Gastrocnemius medialis (tissue), 4 donors: ENCODE measurements at regions not wholly inside any gene's neighbourhood (a gene's known extent, or its start where the extent isn't known, plus 50 kb on each side); places are given as distances from the start of the nearest gene placed in this dataset.

ENCODE experiments used
- ATAC-seq, 2 donors: fragments of 150-250 bp; one replicate each; pipeline ENCODE4 v1.9.1; 2016
- DNase-seq, 2 donors: peaks; one replicate each; pipeline ENCODE4 v3.0.0-alpha.2; 2019
- H3K27ac ChIP-seq, 4 donors: fragments of 200-600 bp; sonication (generic); 1 replicate in 1 of 4; 2 replicates in 3 of 4; pipeline ENCODE4 v1.5.1; 2016 to 2018; ENCODE audit warnings: mild to moderate bottlenecking in 2 of 4, moderate library complexity in 1 of 4
- H3K27me3 ChIP-seq, 3 donors: fragments of 200-600 bp; sonication (generic) in 2 of 3; 1 replicate in 1 of 3; 2 replicates in 2 of 3; pipeline versions ENCODE4 v1.5.1 to v1.6.0; 2016 to 2019; ENCODE audit warnings: mild to moderate bottlenecking in 1 of 3, moderate library complexity in 1 of 3
- H3K36me3 ChIP-seq, 2 donors: fragments of 200-600 bp; sonication (generic) in 1 of 2; one replicate each; pipeline ENCODE4 v1.5.1; 2017 to 2018
- H3K4me1 ChIP-seq, 2 donors: fragments of 200-600 bp; sonication (generic) in 1 of 2; one replicate each; pipeline ENCODE4 v1.5.1; 2016 to 2017; ENCODE audit warnings: mild to moderate bottlenecking in 2 of 2
- H3K4me3 ChIP-seq, 4 donors: fragments of 200-600 bp; sonication (generic) in 3 of 4; 1 replicate in 1 of 4; 2 replicates in 3 of 4; pipeline ENCODE4 v1.5.1; 2016 to 2019; ENCODE audit warnings: mild to moderate bottlenecking in 2 of 4
- H3K9me3 ChIP-seq, 3 donors: fragments of 200-600 bp; sonication (generic) in 2 of 3; 1 replicate in 1 of 3; 2 replicates in 2 of 3; pipeline ENCODE4 v1.5.1; 2016 to 2019
- POLR2A ChIP-seq, 2 donors: fragments of 450-650 bp; IDR thresholded peaks; one replicate each; pipeline ENCODE4 v1.6.1; 2017; ENCODE audit warnings: antibody characterized with exemption in 2 of 2, mild to moderate bottlenecking in 2 of 2, moderate library complexity in 2 of 2
- in situ Hi-C, 4 donors: fragments of 200-750 bp; cut with MboI; loops; one replicate each; pipeline versions ENCODE4 v1.15.0 to v1.8.0; 2017; ENCODE audit warnings: low sequenced_read_pairs in 4 of 4
- intact Hi-C: fragments of 100-400 bp; cut with DNase I; formaldehyde crosslinking; loops from one replicate; pipeline ENCODE4 v1.15.1; 2023; ENCODE audit warnings: low total_unique reads
- TF ChIP-seq, protein P1 (sequence below), 5 experiments: fragments of 450-650 bp in 3 of 5; fragments of 200-600 bp in 2 of 5; sonication (generic) in 2 of 5; IDR thresholded peaks in 4 of 5; conservative IDR thresholded peaks in 1 of 5; 1 replicate in 4 of 5; 2 replicates in 1 of 5; pipeline ENCODE4 v1.5.1; 2016 to 2019; ENCODE audit warnings: antibody characterized with exemption in 5 of 5, mild to moderate bottlenecking in 3 of 5, moderate library complexity in 3 of 5

DNA sequence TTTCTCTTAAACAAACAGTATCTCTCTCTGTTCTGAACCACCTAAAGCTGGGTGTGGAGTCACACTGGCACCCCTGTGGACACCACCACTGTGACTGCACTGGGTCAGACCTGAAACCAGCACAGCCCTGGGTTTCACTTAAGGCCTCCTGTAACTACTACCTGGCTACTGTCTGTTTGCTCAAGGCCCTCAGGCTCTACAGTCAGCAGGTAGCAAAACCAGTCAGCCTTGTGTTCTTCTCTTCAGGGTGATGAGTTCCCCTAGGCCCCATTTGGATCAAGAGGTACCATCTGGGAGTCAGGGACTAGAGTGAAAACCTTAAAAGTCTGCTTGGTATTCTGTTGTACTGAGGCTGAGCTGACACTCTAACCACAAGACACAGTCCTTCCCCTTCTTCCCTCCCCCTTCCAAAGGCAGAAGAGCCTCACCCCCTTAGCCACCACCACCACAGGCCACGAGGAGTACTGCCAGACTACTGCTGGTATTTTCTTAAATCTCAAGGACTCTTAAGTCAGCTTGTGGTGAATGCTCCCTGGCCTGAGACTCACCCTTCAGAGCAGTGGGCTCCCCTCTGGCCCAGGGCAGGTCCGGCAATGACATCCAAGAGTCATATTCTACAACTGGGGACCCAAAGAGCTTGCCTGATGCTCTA lies 153.2 kb upstream of the MON1B start:
- ATAC-seq (no peak), DNase-seq (no peak)
- no peaks in the 10 kb centered on the region for H3K27me3 ChIP-seq
- in situ Hi-C loops = no loop called here
- H3K27ac ChIP-seq = no peak overlapping the region
- no peaks in the 10 kb centered on the region for H3K36me3 ChIP-seq
- TF ChIP-seq, protein P1, sequence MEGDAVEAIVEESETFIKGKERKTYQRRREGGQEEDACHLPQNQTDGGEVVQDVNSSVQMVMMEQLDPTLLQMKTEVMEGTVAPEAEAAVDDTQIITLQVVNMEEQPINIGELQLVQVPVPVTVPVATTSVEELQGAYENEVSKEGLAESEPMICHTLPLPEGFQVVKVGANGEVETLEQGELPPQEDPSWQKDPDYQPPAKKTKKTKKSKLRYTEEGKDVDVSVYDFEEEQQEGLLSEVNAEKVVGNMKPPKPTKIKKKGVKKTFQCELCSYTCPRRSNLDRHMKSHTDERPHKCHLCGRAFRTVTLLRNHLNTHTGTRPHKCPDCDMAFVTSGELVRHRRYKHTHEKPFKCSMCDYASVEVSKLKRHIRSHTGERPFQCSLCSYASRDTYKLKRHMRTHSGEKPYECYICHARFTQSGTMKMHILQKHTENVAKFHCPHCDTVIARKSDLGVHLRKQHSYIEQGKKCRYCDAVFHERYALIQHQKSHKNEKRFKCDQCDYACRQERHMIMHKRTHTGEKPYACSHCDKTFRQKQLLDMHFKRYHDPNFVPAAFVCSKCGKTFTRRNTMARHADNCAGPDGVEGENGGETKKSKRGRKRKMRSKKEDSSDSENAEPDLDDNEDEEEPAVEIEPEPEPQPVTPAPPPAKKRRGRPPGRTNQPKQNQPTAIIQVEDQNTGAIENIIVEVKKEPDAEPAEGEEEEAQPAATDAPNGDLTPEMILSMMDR (IDR thresholded peaks at IDR 0.05 in 4 of 5, conservative IDR thresholded peaks at IDR 0.05 in 1 of 5) = no peak
- TF ChIP-seq POLR2A (IDR thresholded peaks at IDR 0.05) = no peak
- no peaks in the 10 kb centered on the region for H3K9me3 ChIP-seq
- H3K4me1 ChIP-seq = no peaks in the 10 kb centered on the region
- H3K4me3 ChIP-seq = no peak overlapping the region
- intact Hi-C loops = no loop called here

- no peaks in the 10 kb centered on the region for H3K9me3 ChIP-seq
- no peak for DNase-seq
- no peaks in the 10 kb centered on the region for H3K36me3 ChIP-seq
- no peaks in the 10 kb centered on the region for H3K27me3 ChIP-seq
- no peak for ATAC-seq
- intact Hi-C loops = no loop called here
- no peaks in the 10 kb centered on the region for H3K4me1 ChIP-seq
- H3K27ac ChIP-seq = no peak overlapping the region
- in situ Hi-C loops = no loop called here
- TF ChIP-seq, protein P1 (IDR thresholded peaks at IDR 0.05 in 4 of 5, conservative IDR thresholded peaks at IDR 0.05 in 1 of 5) = no peak
- no peak for TF ChIP-seq POLR2A (IDR thresholded peaks at IDR 0.05)
- H3K4me3 ChIP-seq = no peak overlapping the region
Observed at GRCh38 chr16:77041468-77041867, 149.5 kb upstream of the MON1B start.

DNA sequence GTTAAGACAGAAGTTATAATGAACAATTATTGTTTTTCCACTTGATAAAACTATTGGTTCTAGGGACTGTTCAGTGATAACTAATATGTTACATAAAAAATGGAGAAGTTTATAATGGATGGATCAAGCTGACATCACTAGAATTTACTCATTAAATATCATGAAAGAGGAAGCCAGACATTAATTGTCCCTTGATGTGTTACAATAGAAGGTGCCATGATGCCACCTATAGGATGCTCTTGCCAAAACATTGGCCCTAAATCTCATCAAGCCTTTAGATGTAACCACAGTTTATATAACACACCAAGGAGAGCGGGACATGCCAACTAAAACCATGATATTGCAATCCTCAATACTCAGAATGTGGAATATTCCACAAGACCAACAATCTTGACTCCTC lies 147.9 kb upstream of the MON1B start:
- Histone ChIP-seq H3K4me1 (no peaks in the 10 kb centered on the region), H3K4me3 (no peak overlapping the region), H3K27ac (no peak overlapping the region), H3K36me3 (no peaks in the 10 kb centered on the region), H3K27me3 (no peaks in the 10 kb centered on the region), H3K9me3 (no peaks in the 10 kb centered on the region)
- no peak for TF ChIP-seq POLR2A (IDR thresholded peaks at IDR 0.05)
- TF ChIP-seq, protein P1 (IDR thresholded peaks at IDR 0.05 in 4 of 5, conservative IDR thresholded peaks at IDR 0.05 in 1 of 5) = no peak
- ATAC-seq = no peak
- intact Hi-C loops = no loop called here
- DNase-seq = no peak
- in situ Hi-C loops = no loop called here

DNA sequence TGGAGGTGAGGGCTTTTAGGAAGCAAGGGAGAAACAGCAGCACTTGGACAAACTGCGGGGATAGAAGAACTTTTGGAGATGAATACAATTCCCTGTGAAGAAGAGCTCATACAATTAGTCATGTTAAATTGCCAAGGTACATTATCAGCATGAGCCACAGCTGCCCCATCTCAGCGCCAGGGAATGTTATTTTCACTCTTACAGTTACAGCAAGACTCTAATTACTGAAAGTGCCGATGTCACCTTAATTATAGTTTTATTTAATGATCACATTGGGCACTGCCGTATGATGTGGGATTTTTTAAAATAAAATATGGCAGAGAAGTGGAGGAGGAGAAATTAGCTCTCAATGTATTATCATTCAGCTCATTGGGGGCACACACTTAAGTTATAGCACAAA lies 144.8 kb upstream of the MON1B start:
- DNase-seq (no peak), ATAC-seq (no peak)
- in situ Hi-C loops (no loop called here), intact Hi-C loops (no loop called here)
- Histone ChIP-seq H3K27ac (no peak overlapping the region), H3K9me3 (no peaks in the 10 kb centered on the region), H3K36me3 (no peaks in the 10 kb centered on the region), H3K27me3 (no peaks in the 10 kb centered on the region), H3K4me3 (no peak overlapping the region), H3K4me1 (no peaks in the 10 kb centered on the region)
- TF ChIP-seq, protein P1 (IDR thresholded peaks at IDR 0.05 in 4 of 5, conservative IDR thresholded peaks at IDR 0.05 in 1 of 5) = no peak
- no peak for TF ChIP-seq POLR2A (IDR thresholded peaks at IDR 0.05)

- no peaks in the 10 kb centered on the region for H3K27me3 ChIP-seq
- H3K4me1 ChIP-seq = no peaks in the 10 kb centered on the region
- ATAC-seq = no peak
- H3K36me3 ChIP-seq = no peaks in the 10 kb centered on the region
- no peak overlapping the region for H3K27ac ChIP-seq
- no peaks in the 10 kb centered on the region for H3K9me3 ChIP-seq
- in situ Hi-C loops (no loop called here), intact Hi-C loops (no loop called here)
- no peak for DNase-seq
- TF ChIP-seq, protein P1 (IDR thresholded peaks at IDR 0.05 in 4 of 5, conservative IDR thresholded peaks at IDR 0.05 in 1 of 5) = no peak
- no peak for TF ChIP-seq POLR2A (IDR thresholded peaks at IDR 0.05)
- no peak overlapping the region for H3K4me3 ChIP-seq
Observed at GRCh38 chr16:77048085-77048484, 142.9 kb upstream of the MON1B start.
